Neural progenitor cell (in vitro differentiated cells): ENCODE measurements at regions not wholly inside any gene's neighbourhood (a gene's known extent, or its start where the extent isn't known, plus 50 kb on each side); places are given as distances from the start of the nearest gene placed in this dataset. TPM values are rescaled to one million over a fixed set of nuclear protein-coding genes. Genes with fewer than 3 reads are reported as not detected.

Source experiments
- DNase-seq: peaks from one replicate; pipeline ENCODE4 v3.0.0-alpha.2; 2016; ENCODE audit warnings: low spot score
- H2AFZ ChIP-seq: fragments of 200-600 bp; sonication (generic); replicated peaks from 2 replicates; pipeline ENCODE4 v1.6.1; 2016; ENCODE audit warnings: antibody characterized with exemption
- H3F3A ChIP-seq: fragments of 200-600 bp; sonication (generic); 2 replicates; pipeline ENCODE4 v1.6.1; 2016; ENCODE audit warnings: antibody characterized with exemption, low read depth
- H3K27ac ChIP-seq: fragments of 200-600 bp; sonication (generic); 2 replicates; pipeline ENCODE4 v1.5.1; 2016; ENCODE audit warnings: mild to moderate bottlenecking
- H3K27me3 ChIP-seq: fragments of 200-600 bp; sonication (generic); 2 replicates; pipeline ENCODE4 v1.6.1; 2016; ENCODE audit warnings: mild to moderate bottlenecking, moderate library complexity
- H3K36me3 ChIP-seq: fragments of 200-600 bp; sonication (generic); 2 replicates; pipeline ENCODE4 v1.5.1; 2016
- H3K4me1 ChIP-seq: fragments of 200-600 bp; sonication (generic); 2 replicates; pipeline ENCODE4 v1.6.1; 2016; ENCODE audit warnings: mixed run types
- H3K4me2 ChIP-seq: fragments of 200-600 bp; sonication (generic); 2 replicates; pipeline ENCODE4 v1.6.1; 2016
- H3K4me3 ChIP-seq: fragments of 200-600 bp; sonication (generic); 2 replicates; pipeline ENCODE4 v1.5.1; 2016
- H3K79me2 ChIP-seq: fragments of 200-600 bp; sonication (generic); 2 replicates; pipeline ENCODE4 v1.6.1; 2016; ENCODE audit warnings: low read depth
- H3K9ac ChIP-seq: fragments of 200-600 bp; sonication (generic); 2 replicates; pipeline ENCODE4 v1.6.1; 2016
- H3K9me3 ChIP-seq: fragments of 200-600 bp; sonication (generic); 2 replicates; pipeline ENCODE4 v1.5.1; 2016; ENCODE audit warnings: low read depth
- H4K20me1 ChIP-seq: fragments of 200-600 bp; sonication (generic); 2 replicates; pipeline ENCODE4 v1.6.1; 2016; ENCODE audit warnings: low read depth
- H3K27ac Mint-ChIP-seq: 3 replicates; pipeline ENCODE4 v1.8.0; 2021; ENCODE audit warnings: mixed read lengths
- H3K27me3 Mint-ChIP-seq: 2 replicates; pipeline ENCODE4 v1.8.0; 2022; ENCODE audit warnings: low read depth, mild to moderate bottlenecking, inconsistent platforms, moderate library complexity, mixed read lengths; ENCODE audit not compliant: insufficient read depth
- H3K36me3 Mint-ChIP-seq: 3 replicates; pipeline ENCODE4 v1.8.0; 2021; ENCODE audit warnings: mixed read lengths
- H3K4me1 Mint-ChIP-seq: 3 replicates; pipeline ENCODE4 v1.8.0; 2021; ENCODE audit warnings: mixed read lengths
- H3K4me3 Mint-ChIP-seq: 3 replicates; pipeline ENCODE4 v1.8.0; 2021; ENCODE audit warnings: mild to moderate bottlenecking, moderate library complexity, mixed read lengths
- H3K9me3 Mint-ChIP-seq: 3 replicates; pipeline ENCODE4 v1.8.0; 2020; ENCODE audit warnings: mixed read lengths
- EZH2 ChIP-seq: fragments of 200-600 bp; sonication (generic); IDR thresholded peaks from 2 replicates; pipeline ENCODE4 v1.6.1; 2017; ENCODE audit warnings: antibody characterized with exemption, mild to moderate bottlenecking, moderate library complexity
- EZH2phosphoT487 ChIP-seq: fragments of 200-600 bp; sonication (generic); IDR thresholded peaks from 2 replicates; pipeline ENCODE4 v1.6.1; 2017; ENCODE audit warnings: antibody characterized with exemption
- small RNA-seq: library from RNA; depleted of rRNA; stranded (forward); fragments of <200 nt; gene quantifications from one replicate; pipeline ENCODE3, GENCODE V24; 2015
- TF ChIP-seq, protein P1 (sequence below): fragments of 200-600 bp; sonication (generic); IDR thresholded peaks from 2 replicates; pipeline ENCODE4 v1.5.1; 2017; ENCODE audit warnings: antibody characterized with exemption, mild to moderate bottlenecking

DNA sequence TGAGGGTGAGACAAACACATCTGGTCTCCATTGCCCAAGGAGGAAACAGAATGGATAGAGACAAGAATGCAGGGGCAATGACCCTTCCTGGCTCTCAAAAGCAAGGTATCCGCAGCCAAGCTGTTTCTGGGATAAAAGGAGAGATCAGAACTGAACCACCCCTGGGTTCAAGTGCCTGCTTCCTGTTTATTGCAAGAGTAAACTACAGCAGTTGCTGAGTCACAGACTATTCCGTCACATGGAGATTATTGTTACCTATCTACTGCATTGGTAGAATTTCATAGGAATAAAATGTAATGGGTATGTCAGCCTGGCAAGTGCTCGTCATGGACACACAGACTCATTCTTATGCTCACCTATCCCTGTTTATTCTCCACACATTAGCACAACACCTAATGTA, 821.6 kb downstream of the GRID1 start:
- peaks cover 3% of the 10 kb centered on the region for H3K9me3 Mint-ChIP-seq
- H3K4me1 Mint-ChIP-seq: peaks cover 36% of the 10 kb centered on the region
- Histone ChIP-seq H3K27me3 (no peaks in the 10 kb centered on the region), H4K20me1 (no peaks in the 10 kb centered on the region), H2AFZ (no peak overlapping the region), H3K9ac (no peak overlapping the region), H3K36me3 (no peaks in the 10 kb centered on the region), H3F3A (peaks cover 13% of the 10 kb centered on the region), H3K79me2 (no peaks in the 10 kb centered on the region), H3K9me3 (no peaks in the 10 kb centered on the region), H3K4me2 (no peak overlapping the region), H3K27ac (no peak overlapping the region), H3K4me3 (no peak overlapping the region), H3K4me1 (peaks cover 14% of the 10 kb centered on the region)
- no peak overlapping the region for H3K27ac Mint-ChIP-seq
- no peaks in the 10 kb centered on the region for H3K36me3 Mint-ChIP-seq
- no peak for TF ChIP-seq EZH2
- DNase-seq: no peak
- no peak overlapping the region for H3K4me3 Mint-ChIP-seq
- peaks cover 2% of the 10 kb centered on the region for H3K27me3 Mint-ChIP-seq

DNA sequence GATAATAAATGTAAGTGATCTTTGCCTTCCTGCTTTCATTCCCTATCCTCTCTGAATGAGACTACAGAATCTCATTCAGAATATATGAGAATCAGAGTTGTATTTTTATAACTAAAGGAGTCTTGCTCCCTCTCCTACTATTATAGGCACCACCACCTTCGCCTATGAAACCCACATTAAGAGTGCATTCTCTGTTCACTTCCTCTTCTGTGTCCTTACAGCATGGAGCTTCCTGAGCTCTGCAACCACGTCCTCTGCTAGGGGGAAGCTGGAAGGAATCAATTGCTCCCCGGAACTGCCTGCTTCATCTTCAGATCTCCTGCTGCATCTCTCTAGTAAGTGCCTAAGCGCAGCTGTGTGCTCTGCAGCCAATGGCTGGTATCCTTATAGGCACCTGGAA, 820.7 kb downstream of the GRID1 start:
- H3K27me3 Mint-ChIP-seq: peaks cover 2% of the 10 kb centered on the region
- H3K27ac Mint-ChIP-seq: no peak overlapping the region
- Histone ChIP-seq H3F3A (peaks cover 13% of the 10 kb centered on the region), H3K27me3 (no peaks in the 10 kb centered on the region), H3K4me3 (no peak overlapping the region), H4K20me1 (no peaks in the 10 kb centered on the region), H3K9me3 (no peaks in the 10 kb centered on the region), H3K36me3 (no peaks in the 10 kb centered on the region), H3K9ac (no peak overlapping the region), H3K4me1 (peaks cover 14% of the 10 kb centered on the region), H2AFZ (no peak overlapping the region), H3K79me2 (no peaks in the 10 kb centered on the region), H3K27ac (no peak overlapping the region), H3K4me2 (no peak overlapping the region)
- H3K4me1 Mint-ChIP-seq: peaks cover 36% of the 10 kb centered on the region
- H3K36me3 Mint-ChIP-seq: no peaks in the 10 kb centered on the region
- no peak for TF ChIP-seq EZH2phosphoT487
- TF ChIP-seq, protein P1, sequence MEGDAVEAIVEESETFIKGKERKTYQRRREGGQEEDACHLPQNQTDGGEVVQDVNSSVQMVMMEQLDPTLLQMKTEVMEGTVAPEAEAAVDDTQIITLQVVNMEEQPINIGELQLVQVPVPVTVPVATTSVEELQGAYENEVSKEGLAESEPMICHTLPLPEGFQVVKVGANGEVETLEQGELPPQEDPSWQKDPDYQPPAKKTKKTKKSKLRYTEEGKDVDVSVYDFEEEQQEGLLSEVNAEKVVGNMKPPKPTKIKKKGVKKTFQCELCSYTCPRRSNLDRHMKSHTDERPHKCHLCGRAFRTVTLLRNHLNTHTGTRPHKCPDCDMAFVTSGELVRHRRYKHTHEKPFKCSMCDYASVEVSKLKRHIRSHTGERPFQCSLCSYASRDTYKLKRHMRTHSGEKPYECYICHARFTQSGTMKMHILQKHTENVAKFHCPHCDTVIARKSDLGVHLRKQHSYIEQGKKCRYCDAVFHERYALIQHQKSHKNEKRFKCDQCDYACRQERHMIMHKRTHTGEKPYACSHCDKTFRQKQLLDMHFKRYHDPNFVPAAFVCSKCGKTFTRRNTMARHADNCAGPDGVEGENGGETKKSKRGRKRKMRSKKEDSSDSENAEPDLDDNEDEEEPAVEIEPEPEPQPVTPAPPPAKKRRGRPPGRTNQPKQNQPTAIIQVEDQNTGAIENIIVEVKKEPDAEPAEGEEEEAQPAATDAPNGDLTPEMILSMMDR: no peak
- TF ChIP-seq EZH2: no peak
- peaks cover 3% of the 10 kb centered on the region for H3K9me3 Mint-ChIP-seq
- no peak overlapping the region for H3K4me3 Mint-ChIP-seq
- no peak for DNase-seq

DNA sequence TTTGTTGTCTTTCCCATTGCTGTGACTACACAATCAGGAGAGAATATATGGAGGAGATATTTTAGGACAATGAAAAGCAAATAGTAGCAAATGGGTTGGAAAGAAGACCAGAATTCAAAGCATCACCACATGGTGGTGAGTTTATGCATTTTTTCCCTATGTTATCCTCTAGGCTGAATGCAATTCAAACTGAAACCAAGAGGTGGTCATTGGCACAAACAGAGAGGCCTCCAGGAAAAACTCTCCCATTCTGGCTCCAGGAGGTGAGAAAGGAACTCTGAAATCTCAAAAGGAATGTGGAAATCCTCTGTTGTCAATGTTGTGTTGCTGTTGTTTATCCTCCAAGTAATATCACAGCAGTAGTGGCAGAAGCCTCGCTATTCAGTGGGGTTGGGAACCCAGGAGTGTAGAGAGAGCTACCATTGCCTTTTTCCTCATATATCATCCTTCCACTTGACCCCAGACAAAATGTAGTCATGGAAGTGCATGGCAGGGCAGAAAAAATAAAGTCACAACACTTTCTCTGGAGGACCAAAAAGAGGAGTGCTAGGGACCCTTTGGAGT, 819.1 kb downstream of the GRID1 start:
- Histone ChIP-seq H3K36me3 (no peaks in the 10 kb centered on the region), H3K4me2 (no peak overlapping the region), H3K27me3 (no peaks in the 10 kb centered on the region), H3K4me1 (peaks cover 8% of the 10 kb centered on the region), H3K27ac (no peak overlapping the region), H3K9me3 (no peaks in the 10 kb centered on the region), H2AFZ (peak overlapping the region; percentile 15), H4K20me1 (no peaks in the 10 kb centered on the region), H3K9ac (no peak overlapping the region), H3F3A (peaks cover 12% of the 10 kb centered on the region), H3K79me2 (no peaks in the 10 kb centered on the region), H3K4me3 (no peak overlapping the region)
- peaks cover 2% of the 10 kb centered on the region for H3K27me3 Mint-ChIP-seq
- H3K27ac Mint-ChIP-seq: no peak overlapping the region
- DNase-seq: peak; percentile 15
- no peak overlapping the region for H3K4me3 Mint-ChIP-seq
- H3K36me3 Mint-ChIP-seq: no peaks in the 10 kb centered on the region
- H3K9me3 Mint-ChIP-seq: peaks cover 3% of the 10 kb centered on the region
- H3K4me1 Mint-ChIP-seq: peaks cover 23% of the 10 kb centered on the region
- TF ChIP-seq EZH2phosphoT487 (no peak), EZH2 (no peak)
- TF ChIP-seq, protein P1: no peak

DNA sequence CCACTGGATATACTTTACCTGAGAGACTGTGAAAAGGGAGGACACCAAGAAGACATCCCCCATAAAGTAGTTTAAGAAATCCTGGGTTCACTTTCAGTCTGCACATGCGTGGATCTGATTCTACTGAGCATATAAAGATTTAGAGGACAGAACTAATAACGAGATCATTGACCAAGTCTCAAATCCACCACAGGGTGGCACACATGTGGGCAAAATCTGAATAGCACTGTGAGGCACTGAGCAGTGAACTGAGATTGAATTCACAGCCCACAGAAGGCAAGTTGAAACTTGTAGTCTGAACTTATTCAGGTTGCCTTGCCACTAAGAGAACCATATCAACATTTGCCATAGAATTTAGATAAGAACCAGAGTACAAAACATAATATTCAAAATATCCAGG, 818.6 kb downstream of the GRID1 start:
- Histone ChIP-seq H3K9me3 (no peaks in the 10 kb centered on the region), H3K27ac (no peak overlapping the region), H3K4me2 (no peak overlapping the region), H3K79me2 (no peaks in the 10 kb centered on the region), H3K27me3 (no peaks in the 10 kb centered on the region), H3F3A (peaks cover 7% of the 10 kb centered on the region), H2AFZ (peak overlapping the region; percentile 15), H3K36me3 (no peaks in the 10 kb centered on the region), H3K4me3 (no peak overlapping the region), H3K4me1 (peaks cover 3% of the 10 kb centered on the region), H3K9ac (no peak overlapping the region), H4K20me1 (no peaks in the 10 kb centered on the region)
- peaks cover 18% of the 10 kb centered on the region for H3K4me1 Mint-ChIP-seq
- H3K27ac Mint-ChIP-seq: no peak overlapping the region
- H3K9me3 Mint-ChIP-seq: peaks cover 3% of the 10 kb centered on the region
- no peaks in the 10 kb centered on the region for H3K36me3 Mint-ChIP-seq
- peaks cover 2% of the 10 kb centered on the region for H3K27me3 Mint-ChIP-seq
- peak; percentile 49 for DNase-seq
- TF ChIP-seq EZH2: no peak
- TF ChIP-seq, protein P1: peak; percentile 56
- no peak overlapping the region for H3K4me3 Mint-ChIP-seq

Small RNA genes in the stretch of these regions (small RNA-seq; reads per million reads assigned to genes)
- not detected for gene RNU6-325P
